ENCODE measurements at regions not wholly inside any gene's neighbourhood (a gene's known extent, or its start where the extent isn't known, plus 50 kb on each side); places are given as distances from the start of the nearest gene placed in this dataset.

GRCh38 chr6:165119231-165120020, 190.0 kb downstream of the C6orf118 start:
- H3K9me3 ChIP-seq: no peaks in the 10 kb centered on the region
- ATAC-seq (peak; percentile 51), DNase-seq (no peak)
- H3K4me1 ChIP-seq: no peaks in the 10 kb centered on the region
- TF ChIP-seq CTCF (IDR thresholded peaks at IDR 0.05): no peak
- no peak overlapping the region for H3K4me3 ChIP-seq
- H3K27me3 ChIP-seq: no peaks in the 10 kb centered on the region
- intact Hi-C loops (cut with DNase I): no loop called here
- H3K27ac ChIP-seq: no peak overlapping the region
- H3K36me3 ChIP-seq: no peaks in the 10 kb centered on the region

- peaks cover 2% of the 10 kb centered on the region for H3K9me3 ChIP-seq
- DNase-seq (no peak), ATAC-seq (no peak)
- H3K27ac ChIP-seq: no peak overlapping the region
- H3K4me3 ChIP-seq: no peak overlapping the region
- H3K27me3 ChIP-seq: no peaks in the 10 kb centered on the region
- no peaks in the 10 kb centered on the region for H3K36me3 ChIP-seq
- TF ChIP-seq CTCF (IDR thresholded peaks at IDR 0.05): no peak
- no peaks in the 10 kb centered on the region for H3K4me1 ChIP-seq
- intact Hi-C loops (cut with DNase I): no loop called here
Observed at GRCh38 chr6:165118736-165119135, 190.7 kb downstream of the C6orf118 start.

GRCh38 chr6:165117806-165118205, 191.6 kb downstream of the C6orf118 start:
- no peak for TF ChIP-seq CTCF (IDR thresholded peaks at IDR 0.05)
- intact Hi-C loops (cut with DNase I): no loop called here
- no peak overlapping the region for H3K27ac ChIP-seq
- H3K27me3 ChIP-seq: no peaks in the 10 kb centered on the region
- H3K4me1 ChIP-seq: no peaks in the 10 kb centered on the region
- no peak overlapping the region for H3K4me3 ChIP-seq
- H3K36me3 ChIP-seq: no peaks in the 10 kb centered on the region
- ATAC-seq (peak; percentile 15), DNase-seq (no peak)
- H3K9me3 ChIP-seq: peaks cover 7% of the 10 kb centered on the region

DNA sequence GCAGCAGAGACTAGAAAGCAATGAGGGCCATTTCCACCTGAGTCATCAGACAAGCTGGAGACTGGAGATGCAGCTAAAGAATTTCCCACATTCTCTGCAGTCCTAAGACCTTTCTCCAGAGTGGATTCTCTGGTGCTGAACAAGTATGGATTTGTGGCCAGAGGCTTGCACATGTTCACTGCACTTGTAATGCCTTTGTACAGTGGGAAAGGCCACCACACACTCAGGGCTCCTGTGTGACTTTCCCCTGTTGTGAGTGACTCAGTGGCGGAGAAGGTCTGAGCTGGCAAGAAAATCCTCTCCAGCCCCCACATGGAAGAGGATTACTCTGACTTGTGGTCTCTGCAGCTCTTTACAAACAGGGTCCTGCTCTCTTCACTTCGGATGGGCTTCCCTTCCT, 192.3 kb downstream of the C6orf118 start:
- Histone ChIP-seq H3K27ac (no peak overlapping the region), H3K36me3 (no peaks in the 10 kb centered on the region), H3K4me1 (no peaks in the 10 kb centered on the region), H3K9me3 (peaks cover 7% of the 10 kb centered on the region), H3K4me3 (no peak overlapping the region), H3K27me3 (no peaks in the 10 kb centered on the region)
- TF ChIP-seq CTCF (IDR thresholded peaks at IDR 0.05): no peak
- ATAC-seq (no peak), DNase-seq (no peak)
- intact Hi-C loops (cut with DNase I): no loop called here

- Histone ChIP-seq H3K4me1 (no peaks in the 10 kb centered on the region), H3K27me3 (no peaks in the 10 kb centered on the region), H3K36me3 (no peaks in the 10 kb centered on the region), H3K4me3 (no peak overlapping the region), H3K27ac (no peak overlapping the region), H3K9me3 (peaks cover 7% of the 10 kb centered on the region)
- no peak for TF ChIP-seq CTCF (IDR thresholded peaks at IDR 0.05)
- ATAC-seq (no peak), DNase-seq (no peak)
- intact Hi-C loops (cut with DNase I): no loop called here
Observed at GRCh38 chr6:165110860-165111259, 198.5 kb downstream of the C6orf118 start.
